Lower lobe of right lung (tissue), 2 donors: ENCODE measurements at regions not wholly inside any gene's neighbourhood (a gene's known extent, or its start where the extent isn't known, plus 50 kb on each side); places are given as distances from the start of the nearest gene placed in this dataset.

Source experiments
- ATAC-seq, 2 donors: fragments of 200-7000 bp; cut with Tn5 transposase; one replicate each; pipeline ENCODE4 v1.9.1; 2020 to 2022; ENCODE audit warnings: mild to moderate bottlenecking in 2 of 2, moderate library complexity in 2 of 2
- DNase-seq: peaks from one replicate; pipeline ENCODE4 v3.0.0-alpha.2; 2020
- H3K27ac ChIP-seq: fragments of 200-600 bp; one replicate; pipeline ENCODE4 v1.8.0; 2022
- H3K27me3 ChIP-seq: fragments of 200-600 bp; one replicate; pipeline ENCODE4 v1.8.0; 2022; ENCODE audit warnings: low read depth
- H3K36me3 ChIP-seq: fragments of 200-600 bp; one replicate; pipeline ENCODE4 v1.8.0; 2022; ENCODE audit warnings: mild to moderate bottlenecking
- H3K4me1 ChIP-seq: fragments of 200-600 bp; one replicate; pipeline ENCODE4 v1.8.0; 2022
- H3K4me3 ChIP-seq: fragments of 200-600 bp; one replicate; pipeline ENCODE4 v1.8.0; 2022; ENCODE audit warnings: mild to moderate bottlenecking
- H3K9me3 ChIP-seq: fragments of 200-600 bp; one replicate; pipeline ENCODE4 v1.8.0; 2022
- CTCF ChIP-seq: fragments of 200-600 bp; IDR thresholded peaks from one replicate; pipeline ENCODE4 v1.8.0; 2022; ENCODE audit warnings: antibody characterized with exemption, mild to moderate bottlenecking
- intact Hi-C: fragments of 100-400 bp; cut with DNase I; formaldehyde crosslinking; loops from one replicate; pipeline ENCODE4 v1.11.0; 2022
- donor health status: DM: no; HTN: yes; CAD: no; lungs with severe emphysema.

GRCh38 chr11:11081288-11081687 is 223.4 kb upstream of the ZBED5 start:
- DNase-seq (no peak), ATAC-seq (no peak)
- Histone ChIP-seq H3K36me3 (no peaks in the 10 kb centered on the region), H3K27ac (no peak overlapping the region), H3K4me3 (no peak overlapping the region), H3K4me1 (no peaks in the 10 kb centered on the region), H3K27me3 (no peaks in the 10 kb centered on the region), H3K9me3 (no peaks in the 10 kb centered on the region)
- no peak for TF ChIP-seq CTCF
- intact Hi-C loops, result no loop called here

- no peaks in the 10 kb centered on the region for H3K27me3 ChIP-seq
- no peaks in the 10 kb centered on the region for H3K4me1 ChIP-seq
- no peak for TF ChIP-seq CTCF
- H3K4me3 ChIP-seq, result no peak overlapping the region
- H3K9me3 ChIP-seq, result no peaks in the 10 kb centered on the region
- DNase-seq, result no peak
- ATAC-seq, result no peak
- no peaks in the 10 kb centered on the region for H3K36me3 ChIP-seq
- intact Hi-C loops, result no loop called here
- H3K27ac ChIP-seq, result no peak overlapping the region
Measured at GRCh38 chr11:11078344-11079086, 220.7 kb upstream of the ZBED5 start.

GRCh38 chr11:11077898-11078297 is 220.0 kb upstream of the ZBED5 start:
- no peak for TF ChIP-seq CTCF
- no peaks in the 10 kb centered on the region for H3K27me3 ChIP-seq
- H3K4me1 ChIP-seq, result no peaks in the 10 kb centered on the region
- H3K4me3 ChIP-seq, result no peak overlapping the region
- H3K36me3 ChIP-seq, result no peaks in the 10 kb centered on the region
- ATAC-seq (no peak), DNase-seq (no peak)
- H3K27ac ChIP-seq, result no peak overlapping the region
- intact Hi-C loops, result no loop called here
- H3K9me3 ChIP-seq, result no peaks in the 10 kb centered on the region

- H3K4me3 ChIP-seq, result no peak overlapping the region
- H3K9me3 ChIP-seq, result no peaks in the 10 kb centered on the region
- H3K36me3 ChIP-seq, result no peaks in the 10 kb centered on the region
- H3K27me3 ChIP-seq, result no peaks in the 10 kb centered on the region
- no peak overlapping the region for H3K27ac ChIP-seq
- ATAC-seq (no peak), DNase-seq (no peak)
- intact Hi-C loops, result no loop called here
- no peak for TF ChIP-seq CTCF
- H3K4me1 ChIP-seq, result no peaks in the 10 kb centered on the region
Measured at GRCh38 chr11:11076879-11077278, 219.0 kb upstream of the ZBED5 start.

- no peaks in the 10 kb centered on the region for H3K36me3 ChIP-seq
- H3K4me1 ChIP-seq, result no peaks in the 10 kb centered on the region
- no peaks in the 10 kb centered on the region for H3K9me3 ChIP-seq
- H3K27me3 ChIP-seq, result no peaks in the 10 kb centered on the region
- no peak for DNase-seq
- intact Hi-C loops, result no loop called here
- no peak for TF ChIP-seq CTCF
- no peak overlapping the region for H3K27ac ChIP-seq
- no peak overlapping the region for H3K4me3 ChIP-seq
- ATAC-seq, result no peak
Measured at GRCh38 chr11:11076276-11076675, 218.4 kb upstream of the ZBED5 start.
